H1 (cell line): ENCODE measurements at regions not wholly inside any gene's neighbourhood (a gene's known extent, or its start where the extent isn't known, plus 50 kb on each side); places are given as distances from the start of the nearest gene placed in this dataset.

Experiments used
- CHD7 ChIP-seq: fragments of 300-600 bp; sonication (generic); IDR thresholded peaks from 2 replicates; pipeline ENCODE4 v1.7.1; 2012; ENCODE audit warnings: low read length, moderate library complexity, mild to moderate bottlenecking, inconsistent platforms; ENCODE audit not compliant: insufficient replicate concordance

GRCh38 chr14:55914771-55915170, 203.4 kb upstream of the PELI2 start (continued):
- no peak for TF ChIP-seq CHD7
